GM12801 (cell line): ENCODE measurements at regions not wholly inside any gene's neighbourhood (a gene's known extent, or its start where the extent isn't known, plus 50 kb on each side); places are given as distances from the start of the nearest gene placed in this dataset.

Experiments used
- TF ChIP-seq, protein P1 (sequence below): IDR thresholded peaks from one replicate; pipeline ENCODE4 v1.5.1; 2011; ENCODE audit warnings: control low read depth; ENCODE audit not compliant: insufficient read length; ENCODE audit errors: extremely low read depth

DNA sequence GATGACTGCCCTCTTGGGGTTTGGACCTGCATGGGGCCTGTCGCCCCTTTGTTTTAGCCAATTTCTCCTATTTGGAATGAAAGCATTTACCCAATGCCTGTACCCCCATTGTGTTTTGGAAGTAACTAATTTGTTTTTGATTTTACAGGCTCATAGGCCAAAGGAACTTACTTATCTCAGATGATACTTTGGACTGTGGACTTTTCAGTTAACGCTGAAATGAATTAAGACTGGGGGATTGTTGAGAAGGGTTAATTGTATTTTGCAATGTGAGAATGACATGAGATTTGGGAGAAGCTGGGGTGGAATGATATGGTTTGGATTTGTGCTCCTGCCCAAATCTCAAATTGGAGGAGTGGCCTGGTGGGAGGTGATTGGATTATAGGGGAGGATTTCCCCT is 185.8 kb upstream of the PHYHIPL start:
- TF ChIP-seq, protein P1, sequence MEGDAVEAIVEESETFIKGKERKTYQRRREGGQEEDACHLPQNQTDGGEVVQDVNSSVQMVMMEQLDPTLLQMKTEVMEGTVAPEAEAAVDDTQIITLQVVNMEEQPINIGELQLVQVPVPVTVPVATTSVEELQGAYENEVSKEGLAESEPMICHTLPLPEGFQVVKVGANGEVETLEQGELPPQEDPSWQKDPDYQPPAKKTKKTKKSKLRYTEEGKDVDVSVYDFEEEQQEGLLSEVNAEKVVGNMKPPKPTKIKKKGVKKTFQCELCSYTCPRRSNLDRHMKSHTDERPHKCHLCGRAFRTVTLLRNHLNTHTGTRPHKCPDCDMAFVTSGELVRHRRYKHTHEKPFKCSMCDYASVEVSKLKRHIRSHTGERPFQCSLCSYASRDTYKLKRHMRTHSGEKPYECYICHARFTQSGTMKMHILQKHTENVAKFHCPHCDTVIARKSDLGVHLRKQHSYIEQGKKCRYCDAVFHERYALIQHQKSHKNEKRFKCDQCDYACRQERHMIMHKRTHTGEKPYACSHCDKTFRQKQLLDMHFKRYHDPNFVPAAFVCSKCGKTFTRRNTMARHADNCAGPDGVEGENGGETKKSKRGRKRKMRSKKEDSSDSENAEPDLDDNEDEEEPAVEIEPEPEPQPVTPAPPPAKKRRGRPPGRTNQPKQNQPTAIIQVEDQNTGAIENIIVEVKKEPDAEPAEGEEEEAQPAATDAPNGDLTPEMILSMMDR = no peak

DNA sequence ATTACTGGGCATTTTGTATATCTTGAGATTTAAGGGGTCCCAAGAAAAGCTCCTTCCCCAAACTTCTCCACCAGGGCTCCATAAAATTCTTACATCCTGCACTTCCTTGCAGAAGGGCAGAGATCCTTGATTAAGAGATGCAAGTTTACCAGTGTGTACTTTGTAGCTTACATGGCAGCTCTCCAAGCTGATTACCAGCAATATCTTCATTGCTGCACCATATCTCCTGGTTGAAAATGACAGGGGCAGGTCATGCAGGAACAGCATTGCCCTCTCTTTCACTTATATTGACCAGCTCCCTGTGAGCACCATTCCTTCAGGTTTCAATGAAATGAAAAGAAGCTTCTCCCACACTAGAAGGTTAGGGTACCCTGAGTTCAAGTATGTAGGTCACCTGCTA is 184.6 kb upstream of the PHYHIPL start:
- TF ChIP-seq, protein P1 = no peak

DNA sequence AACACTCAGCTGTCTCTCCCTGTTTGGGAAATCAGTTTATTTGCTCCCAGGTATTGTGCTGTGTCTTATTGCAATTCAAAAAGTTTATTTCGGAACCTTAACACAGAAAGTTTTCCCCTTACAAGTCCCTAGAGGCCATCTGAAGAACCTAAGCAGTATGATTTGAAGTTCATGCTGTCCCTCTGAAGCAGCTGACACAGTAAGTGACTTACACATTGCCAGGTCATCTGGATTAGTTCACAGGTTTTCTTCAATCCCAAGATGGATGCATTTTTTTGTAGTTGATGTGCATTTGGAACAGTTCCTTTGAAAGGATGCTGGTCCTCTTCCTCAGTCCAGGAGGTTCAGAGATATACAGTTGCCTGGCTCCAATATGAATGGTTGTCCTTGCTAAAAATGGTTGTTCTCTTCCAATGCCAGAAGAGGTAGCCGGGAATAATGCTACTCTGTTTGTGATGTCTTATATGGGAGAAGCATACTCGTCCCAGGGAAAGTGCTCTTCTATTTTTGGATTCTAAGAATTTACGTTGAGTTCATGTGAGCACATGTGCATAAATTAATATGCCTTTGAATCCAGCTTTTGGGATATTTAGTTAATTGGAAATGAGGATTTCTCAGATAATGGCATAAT is 183.5 kb upstream of the PHYHIPL start:
- TF ChIP-seq, protein P1 = no peak

DNA sequence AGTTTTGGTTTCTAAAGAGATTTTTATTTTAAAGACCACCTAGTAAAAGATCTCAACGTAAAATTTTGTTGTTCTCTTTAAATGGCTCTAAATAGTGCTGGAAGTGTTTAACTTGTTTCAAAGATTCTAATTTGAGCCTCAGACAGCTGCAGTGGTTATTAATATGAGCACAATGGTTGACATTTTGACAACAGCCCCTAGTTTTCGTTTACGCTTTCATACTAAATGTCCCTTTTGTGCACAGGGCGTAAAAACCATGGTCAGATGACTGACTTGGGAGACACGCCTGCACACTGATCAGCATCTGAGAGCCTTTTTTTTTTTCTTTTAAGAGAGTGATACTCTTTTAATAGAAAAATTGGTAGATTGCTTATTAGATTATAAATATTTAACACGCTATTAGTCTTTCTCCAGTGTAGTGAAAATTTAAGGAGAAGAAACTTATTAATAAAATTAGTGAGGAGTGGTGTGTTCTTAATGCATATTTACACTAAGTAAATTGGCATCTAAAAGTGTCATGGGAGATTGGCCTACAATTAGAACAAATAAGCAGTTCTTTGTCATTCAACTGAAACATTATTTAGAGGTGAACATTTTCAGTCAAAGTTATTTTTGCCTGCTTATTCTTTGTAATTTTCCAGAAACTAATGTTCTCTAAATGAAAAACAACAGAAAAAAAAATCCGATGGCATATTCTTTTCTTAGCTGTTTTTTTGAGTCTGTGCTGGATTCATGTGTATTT is 182.8 kb upstream of the PHYHIPL start:
- TF ChIP-seq, protein P1 = no peak

DNA sequence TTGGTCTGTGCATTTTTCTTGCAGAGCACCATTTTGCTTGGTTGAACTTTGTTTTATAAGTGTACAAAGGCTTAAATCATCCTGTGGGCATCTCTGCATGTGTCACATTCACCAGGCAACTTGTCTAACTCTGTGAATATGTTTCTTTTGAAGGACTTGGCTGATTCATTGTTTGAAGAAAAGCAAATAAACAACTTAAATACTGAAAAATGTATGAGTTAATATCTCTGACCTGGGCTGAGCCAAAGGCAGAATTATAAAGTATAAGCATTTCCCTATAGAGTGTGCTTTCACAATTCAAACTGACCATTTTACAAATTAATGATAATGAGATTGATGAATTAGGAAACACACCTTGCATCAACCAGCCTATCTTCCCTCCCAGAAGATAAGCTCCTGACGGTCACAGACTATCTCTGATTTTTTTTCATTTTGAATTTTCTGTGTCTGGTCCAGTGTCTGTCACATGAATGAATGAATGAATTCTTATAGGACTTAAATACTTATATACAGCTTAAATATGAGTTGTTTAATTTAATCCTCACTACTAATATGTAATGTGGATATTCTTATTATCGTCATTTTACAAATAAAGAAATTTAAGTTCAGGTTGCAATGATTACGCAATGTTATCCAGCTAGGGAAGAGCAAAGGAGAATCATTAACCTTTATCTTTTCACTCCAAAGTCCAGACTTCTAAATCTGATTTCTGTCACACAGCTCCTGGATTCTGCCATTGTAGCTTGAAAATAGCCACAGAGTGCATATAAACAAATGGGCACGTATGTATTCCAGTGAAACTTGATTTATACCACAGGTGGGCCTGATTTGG is 182.0 kb upstream of the PHYHIPL start:
- TF ChIP-seq, protein P1 = no peak

DNA sequence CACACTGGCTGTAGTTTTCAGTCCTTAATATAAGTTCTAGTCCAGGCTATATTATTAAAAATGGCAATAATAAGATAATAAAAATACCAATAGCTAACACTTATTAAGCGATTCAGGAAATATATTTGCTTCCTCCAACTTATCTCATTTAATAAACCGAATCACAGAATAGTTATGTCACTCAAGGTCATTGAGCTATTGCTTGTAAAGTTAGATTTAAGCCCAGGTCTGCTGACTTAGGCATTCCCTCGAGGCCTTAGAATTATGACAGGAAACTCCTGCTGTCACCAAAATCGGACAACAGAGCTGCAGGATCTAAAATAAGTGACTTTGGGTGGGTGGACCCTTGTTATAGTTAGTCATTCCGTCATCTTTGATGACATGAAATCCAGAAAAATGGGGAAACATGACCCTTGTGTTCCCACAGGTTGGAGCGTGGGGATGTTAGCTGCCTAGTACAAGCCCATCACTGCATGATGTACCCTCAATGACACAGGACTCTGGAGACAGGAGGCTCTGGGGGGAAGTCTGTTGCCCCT is 181.3 kb upstream of the PHYHIPL start:
- TF ChIP-seq, protein P1 = no peak

DNA sequence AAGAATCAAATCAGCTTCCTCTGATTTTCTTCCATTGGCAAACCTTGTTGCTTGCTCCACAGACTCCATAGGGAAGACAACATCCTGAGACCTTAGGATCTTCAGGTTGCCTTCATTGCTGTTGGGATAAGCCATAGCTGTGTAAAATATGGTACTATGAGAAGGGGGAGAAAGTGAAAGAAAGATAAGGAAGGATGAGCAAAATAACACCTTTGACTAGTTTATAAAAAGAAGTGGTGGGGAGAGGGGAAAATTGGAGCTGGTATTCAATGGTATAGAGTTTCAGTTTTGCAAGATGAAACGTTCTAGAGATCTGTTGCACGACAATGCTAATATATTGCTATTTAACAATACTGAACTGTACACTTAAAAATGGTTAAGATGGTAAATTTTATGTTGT is 180.4 kb upstream of the PHYHIPL start:
- TF ChIP-seq, protein P1 = no peak
